ENCODE measurements at regions not wholly inside any gene's neighbourhood (a gene's known extent, or its start where the extent isn't known, plus 50 kb on each side); places are given as distances from the start of the nearest gene placed in this dataset.

DNA sequence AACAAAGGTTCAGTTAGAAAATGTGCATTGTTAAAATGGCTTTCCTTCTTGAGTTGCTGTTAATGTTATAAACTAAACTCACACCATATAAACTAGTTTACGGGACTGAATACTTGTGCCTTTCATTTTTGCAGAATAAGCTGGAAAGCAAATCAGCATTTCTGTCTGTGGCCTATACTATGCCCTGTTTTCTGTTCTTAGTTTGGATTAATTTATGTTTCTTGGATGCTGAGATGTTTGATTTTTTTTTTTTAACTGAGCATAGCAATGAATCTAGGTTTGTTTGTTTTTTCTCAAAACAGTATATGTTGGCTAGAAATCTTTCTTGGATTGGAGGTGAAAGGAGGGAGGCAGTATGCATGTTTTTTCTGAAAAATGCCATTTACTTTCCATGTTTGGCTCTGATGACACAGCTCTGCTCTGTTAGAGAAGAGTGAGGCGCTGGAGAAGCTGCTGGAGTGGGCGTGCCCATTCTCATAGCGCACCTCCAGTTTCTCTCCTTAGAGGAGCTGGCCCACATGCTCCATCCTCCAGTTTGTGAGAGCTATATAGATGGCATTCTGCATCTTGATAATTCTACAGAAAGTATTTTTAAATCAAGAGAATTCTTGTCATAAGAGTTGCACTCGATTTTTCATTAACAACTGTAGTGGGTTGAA lies 423.6 kb upstream of the TPM1 start:
- Histone ChIP-seq H3K9me3 (no peaks in the 10 kb centered on the region), H3K4me3 (no peak overlapping the region), H3K27ac (no peak overlapping the region), H3K27me3 (no peaks in the 10 kb centered on the region), H3K36me3 (no peaks in the 10 kb centered on the region), H3K4me1 (peaks cover 0 to 14% of the 10 kb centered on the region in 2 donors)
- TF ChIP-seq, protein P1, sequence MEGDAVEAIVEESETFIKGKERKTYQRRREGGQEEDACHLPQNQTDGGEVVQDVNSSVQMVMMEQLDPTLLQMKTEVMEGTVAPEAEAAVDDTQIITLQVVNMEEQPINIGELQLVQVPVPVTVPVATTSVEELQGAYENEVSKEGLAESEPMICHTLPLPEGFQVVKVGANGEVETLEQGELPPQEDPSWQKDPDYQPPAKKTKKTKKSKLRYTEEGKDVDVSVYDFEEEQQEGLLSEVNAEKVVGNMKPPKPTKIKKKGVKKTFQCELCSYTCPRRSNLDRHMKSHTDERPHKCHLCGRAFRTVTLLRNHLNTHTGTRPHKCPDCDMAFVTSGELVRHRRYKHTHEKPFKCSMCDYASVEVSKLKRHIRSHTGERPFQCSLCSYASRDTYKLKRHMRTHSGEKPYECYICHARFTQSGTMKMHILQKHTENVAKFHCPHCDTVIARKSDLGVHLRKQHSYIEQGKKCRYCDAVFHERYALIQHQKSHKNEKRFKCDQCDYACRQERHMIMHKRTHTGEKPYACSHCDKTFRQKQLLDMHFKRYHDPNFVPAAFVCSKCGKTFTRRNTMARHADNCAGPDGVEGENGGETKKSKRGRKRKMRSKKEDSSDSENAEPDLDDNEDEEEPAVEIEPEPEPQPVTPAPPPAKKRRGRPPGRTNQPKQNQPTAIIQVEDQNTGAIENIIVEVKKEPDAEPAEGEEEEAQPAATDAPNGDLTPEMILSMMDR (IDR thresholded peaks at IDR 0.05) = no peak
- no peak for DNase-seq (ENCODE audit: low spot score)

DNA sequence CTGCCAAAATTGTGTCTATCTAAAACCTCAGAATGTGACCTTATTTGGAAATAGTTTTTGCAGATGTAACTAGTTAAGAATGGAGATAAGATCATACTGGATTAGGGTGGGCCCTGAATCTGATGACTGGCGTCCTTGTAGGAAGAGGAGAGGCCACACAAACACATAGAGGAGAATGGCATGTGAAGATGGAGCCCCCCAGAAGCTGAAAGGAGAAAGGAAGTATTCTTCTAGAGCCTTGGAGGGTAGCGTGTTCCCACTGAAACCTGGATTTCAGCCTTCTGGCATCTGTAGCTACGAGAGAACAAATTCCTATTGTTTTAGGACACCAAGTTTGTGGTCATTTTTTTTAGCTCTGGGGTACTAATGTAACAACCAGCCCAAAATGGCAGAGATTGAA lies 423.0 kb upstream of the TPM1 start:
- no peaks in the 10 kb centered on the region for H3K27me3 ChIP-seq
- H3K9me3 ChIP-seq = no peaks in the 10 kb centered on the region
- TF ChIP-seq, protein P1 (IDR thresholded peaks at IDR 0.05) = no peak
- no peaks in the 10 kb centered on the region for H3K36me3 ChIP-seq
- DNase-seq (ENCODE audit: low spot score) = no peak
- no peak overlapping the region for H3K27ac ChIP-seq
- H3K4me1 ChIP-seq = peaks cover 0 to 14% of the 10 kb centered on the region in 2 donors
- H3K4me3 ChIP-seq = no peak overlapping the region

GRCh38 chr15:62622775-62623174 lies 419.8 kb upstream of the TPM1 start:
- TF ChIP-seq, protein P1 (IDR thresholded peaks at IDR 0.05) = no peak
- no peak overlapping the region for H3K4me3 ChIP-seq
- no peak for DNase-seq (ENCODE audit: low spot score)
- no peaks in the 10 kb centered on the region for H3K36me3 ChIP-seq
- peaks cover 0 to 15% of the 10 kb centered on the region in 2 donors for H3K4me1 ChIP-seq
- no peak overlapping the region for H3K27ac ChIP-seq
- H3K27me3 ChIP-seq = no peaks in the 10 kb centered on the region
- no peaks in the 10 kb centered on the region for H3K9me3 ChIP-seq

- peak overlapping the region in 1 of 2 donors; percentile 10 for H3K4me3 ChIP-seq
- H3K36me3 ChIP-seq = no peaks in the 10 kb centered on the region
- TF ChIP-seq, protein P1 (IDR thresholded peaks at IDR 0.05) = no peak
- H3K4me1 ChIP-seq = peaks cover 0 to 19% of the 10 kb centered on the region in 2 donors
- peak overlapping the region; percentile 5 to 24 for H3K27ac ChIP-seq
- H3K9me3 ChIP-seq = no peaks in the 10 kb centered on the region
- DNase-seq (ENCODE audit: low spot score) = peak; percentile 63
- H3K27me3 ChIP-seq = no peaks in the 10 kb centered on the region
Measured at GRCh38 chr15:62624547-62625378, 417.8 kb upstream of the TPM1 start.

DNA sequence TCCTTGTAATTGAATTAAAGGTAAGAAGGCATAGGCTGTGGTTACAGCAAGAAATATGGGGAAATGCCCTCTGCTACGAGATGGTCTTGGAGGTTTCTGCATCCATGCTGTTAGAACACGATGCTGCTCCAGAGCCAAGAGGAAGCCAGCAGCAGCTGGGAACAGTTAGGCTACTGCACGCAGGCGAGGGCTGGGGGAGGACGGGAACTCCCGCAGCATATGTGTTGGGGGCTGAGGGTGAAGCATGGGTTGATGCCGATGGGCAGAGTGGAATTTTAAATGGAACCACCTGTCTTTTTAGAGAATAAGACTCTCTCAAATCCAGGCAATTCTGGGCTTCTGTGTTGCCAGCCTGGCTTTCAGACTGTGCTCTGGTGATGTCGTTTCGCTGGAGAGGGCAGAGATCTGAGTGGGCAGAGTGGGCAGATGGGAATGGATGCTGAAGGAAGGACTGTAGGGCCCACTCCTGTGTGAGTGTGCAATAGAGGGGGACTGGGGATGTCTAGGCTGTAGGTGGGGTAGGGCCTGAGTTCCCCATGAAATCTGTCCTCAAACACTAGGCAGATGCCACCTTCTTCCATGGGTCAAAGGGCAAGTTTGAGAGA lies 417.0 kb upstream of the TPM1 start:
- Histone ChIP-seq H3K27me3 (no peaks in the 10 kb centered on the region), H3K27ac (peak overlapping the region; percentile 5 to 10), H3K4me1 (peaks cover 0 to 16% of the 10 kb centered on the region in 2 donors), H3K36me3 (no peaks in the 10 kb centered on the region), H3K4me3 (no peak overlapping the region), H3K9me3 (no peaks in the 10 kb centered on the region)
- DNase-seq (ENCODE audit: low spot score) = no peak
- TF ChIP-seq, protein P1 (IDR thresholded peaks at IDR 0.05) = no peak

Measured in right atrium auricular region (tissue), 2 donors.